BE2C (cell line): ENCODE measurements at regions not wholly inside any gene's neighbourhood (a gene's known extent, or its start where the extent isn't known, plus 50 kb on each side); places are given as distances from the start of the nearest gene placed in this dataset.

Experiments
- DNase-seq: peaks from one replicate; pipeline ENCODE4 v3.0.0-alpha.2; 2020
- H3K27me3 ChIP-seq: fragments of 250-450 bp; sonication (Bioruptor Pico); 2 replicates; pipeline ENCODE4 v1.5.1; 2020; ENCODE audit warnings: mild to moderate bottlenecking
- H3K36me3 ChIP-seq: fragments of 250-450 bp; sonication (Bioruptor Pico); 2 replicates; pipeline ENCODE4 v1.5.1; 2020; ENCODE audit warnings: mild to moderate bottlenecking
- H3K4me1 ChIP-seq: fragments of 250-450 bp; sonication (Bioruptor Pico); 2 replicates; pipeline ENCODE4 v1.5.1; 2020
- H3K4me3 ChIP-seq: 2 replicates; pipeline ENCODE4 v1.5.1; 2011; ENCODE audit warnings: low read depth, low read length
- H3K9me3 ChIP-seq: fragments of 250-450 bp; sonication (Bioruptor Pico); 2 replicates; pipeline ENCODE4 v1.5.1; 2020
- CTCF ChIP-seq: IDR thresholded peaks from 2 replicates; pipeline ENCODE4 v1.5.1; 2012; ENCODE audit warnings: mild to moderate bottlenecking, low read depth, low read length

GRCh38 chr16:9169094-9169493 is 77.7 kb downstream of the HAPSTR1 start:
- H3K4me1 ChIP-seq = no peaks in the 10 kb centered on the region
- H3K4me3 ChIP-seq = no peak overlapping the region
- H3K9me3 ChIP-seq = no peaks in the 10 kb centered on the region
- H3K27me3 ChIP-seq = no peaks in the 10 kb centered on the region; the same call in 1 of the 2 replicates
- TF ChIP-seq CTCF = no peak
- no peaks in the 10 kb centered on the region for H3K36me3 ChIP-seq
- no peak for DNase-seq

GRCh38 chr16:9170470-9170869 is 79.0 kb downstream of the HAPSTR1 start:
- H3K27me3 ChIP-seq = no peaks in the 10 kb centered on the region; the same call in 1 of the 2 replicates

GRCh38 chr16:9176547-9177418 is 85.3 kb downstream of the HAPSTR1 start:
- Histone ChIP-seq H3K27me3 (no peaks in the 10 kb centered on the region; the same call in 1 of the 2 replicates), H3K4me1 (no peaks in the 10 kb centered on the region), H3K9me3 (no peaks in the 10 kb centered on the region), H3K36me3 (no peaks in the 10 kb centered on the region), H3K4me3 (no peak overlapping the region)
- no peak for TF ChIP-seq CTCF
- DNase-seq = no peak

More at GRCh38 chr16:9170470-9170869, 79.0 kb downstream of the HAPSTR1 start:
- Histone ChIP-seq H3K9me3 (no peaks in the 10 kb centered on the region), H3K4me1 (no peaks in the 10 kb centered on the region), H3K4me3 (no peak overlapping the region), H3K36me3 (no peaks in the 10 kb centered on the region)
- DNase-seq = no peak
- no peak for TF ChIP-seq CTCF

GRCh38 chr16:9177861-9178260 is 86.4 kb downstream of the HAPSTR1 start:
- Histone ChIP-seq H3K9me3 (no peaks in the 10 kb centered on the region), H3K27me3 (no peaks in the 10 kb centered on the region; the same call in 1 of the 2 replicates), H3K36me3 (no peaks in the 10 kb centered on the region), H3K4me3 (no peak overlapping the region), H3K4me1 (no peaks in the 10 kb centered on the region)
- no peak for TF ChIP-seq CTCF
- no peak for DNase-seq

- DNase-seq = no peak
- no peaks in the 10 kb centered on the region for H3K36me3 ChIP-seq
- no peaks in the 10 kb centered on the region for H3K9me3 ChIP-seq
- H3K4me3 ChIP-seq = no peak overlapping the region
- no peaks in the 10 kb centered on the region for H3K27me3 ChIP-seq
- H3K4me1 ChIP-seq = no peaks in the 10 kb centered on the region
- no peak for TF ChIP-seq CTCF
Measured at GRCh38 chr16:9183682-9184353, 92.4 kb downstream of the HAPSTR1 start.

- DNase-seq = no peak
- no peak for TF ChIP-seq CTCF
- H3K4me3 ChIP-seq = no peak overlapping the region
Measured at GRCh38 chr16:9184354-9184690, 92.9 kb downstream of the HAPSTR1 start.

More at GRCh38 chr16:9184354-9184690, 92.9 kb downstream of the HAPSTR1 start:
- H3K9me3 ChIP-seq = no peaks in the 10 kb centered on the region
- no peaks in the 10 kb centered on the region for H3K36me3 ChIP-seq
- H3K4me1 ChIP-seq = no peaks in the 10 kb centered on the region
- no peaks in the 10 kb centered on the region for H3K27me3 ChIP-seq
